ENCODE measurements at regions not wholly inside any gene's neighbourhood (a gene's known extent, or its start where the extent isn't known, plus 50 kb on each side); places are given as distances from the start of the nearest gene placed in this dataset.
"Not testable (repeated sequence)": the region's sequence is repeated elsewhere in the genome, so short reads cannot be mapped to it uniquely, and the experiment has no call there.

GRCh38 chr6:81515562-81516453 is 236.7 kb downstream of the TENT5A start:
- Mint-ChIP-seq H3K27ac (no peak overlapping the region), H3K4me1 (no peaks in the 10 kb centered on the region), H3K4me3 (no peak overlapping the region), H3K36me3 (no peaks in the 10 kb centered on the region), H3K9me3 (no peaks in the 10 kb centered on the region), H3K27me3 (no peaks in the 10 kb centered on the region)
- DNase-seq (no peak), ATAC-seq (ENCODE audit: low read depth) (no peak)
- POLR2A ChIA-PET = no interaction called here

DNA sequence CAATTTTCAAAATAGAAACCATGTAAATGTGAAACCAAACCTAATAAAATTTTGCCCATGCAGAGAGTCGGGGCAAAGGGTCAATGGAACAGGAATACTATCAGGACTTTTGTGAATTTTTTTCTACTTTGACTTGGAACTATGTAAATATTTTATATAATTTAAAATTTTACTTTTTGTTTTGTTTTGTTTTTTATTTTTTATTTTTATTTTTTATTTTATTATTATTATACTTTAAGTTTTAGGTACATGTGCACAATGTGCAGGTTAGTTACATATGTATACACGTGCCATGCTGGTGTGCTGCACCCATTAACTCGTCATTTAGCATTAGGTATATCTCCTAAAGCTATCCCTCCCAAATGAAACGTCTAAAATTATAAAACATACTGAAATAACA is 238.3 kb downstream of the TENT5A start:
- ATAC-seq (ENCODE audit: low read depth); H3K27me3 Mint-ChIP-seq; DNase-seq; H3K9me3 Mint-ChIP-seq; POLR2A ChIA-PET; H3K27ac Mint-ChIP-seq; H3K4me3 Mint-ChIP-seq; H3K4me1 Mint-ChIP-seq; H3K36me3 Mint-ChIP-seq: not testable (repeated sequence)

DNA sequence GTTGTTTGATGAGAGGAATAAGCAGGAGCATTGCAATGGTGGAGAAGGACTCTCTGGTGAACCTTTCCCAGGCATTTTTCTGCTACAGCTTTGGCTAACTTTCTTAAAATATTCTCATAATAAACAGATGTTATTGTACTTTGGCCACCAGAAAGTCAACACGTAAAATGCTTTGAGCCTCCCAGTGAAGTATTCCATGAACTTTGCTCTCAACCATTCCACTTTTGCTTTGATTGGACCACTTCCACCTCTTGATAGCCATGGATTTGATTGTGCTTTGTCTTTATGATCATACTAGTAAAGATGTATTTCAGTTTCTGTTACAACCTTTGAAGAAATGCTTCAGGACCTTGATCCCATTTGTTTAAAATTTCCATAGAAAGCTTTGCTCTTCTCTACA is 241.1 kb downstream of the TENT5A start:
- H3K27ac Mint-ChIP-seq = no peak overlapping the region
- H3K4me3 Mint-ChIP-seq = no peak overlapping the region
- H3K27me3 Mint-ChIP-seq = no peaks in the 10 kb centered on the region
- H3K4me1 Mint-ChIP-seq = no peaks in the 10 kb centered on the region
- POLR2A ChIA-PET = no interaction called here
- no peaks in the 10 kb centered on the region for H3K36me3 Mint-ChIP-seq
- ATAC-seq (ENCODE audit: low read depth) (no peak), DNase-seq (no peak)
- no peaks in the 10 kb centered on the region for H3K9me3 Mint-ChIP-seq

DNA sequence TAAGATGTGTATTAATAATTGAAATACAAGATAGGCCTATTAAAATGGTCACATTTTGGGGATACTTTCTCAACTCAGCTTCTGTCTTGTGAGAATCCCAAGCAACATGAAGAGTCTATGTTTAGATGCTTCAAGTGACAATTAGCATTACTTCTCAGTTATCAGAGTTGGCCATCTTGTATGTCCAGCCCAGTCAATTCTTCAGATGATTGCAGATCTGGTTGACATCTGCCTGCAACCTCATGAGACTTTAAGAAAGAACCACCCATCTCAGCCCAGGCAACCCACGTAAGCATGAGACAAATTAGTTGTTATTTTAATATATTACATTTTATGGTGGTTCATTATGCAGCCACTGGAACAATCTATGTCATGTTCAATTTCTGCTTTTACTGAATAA is 256.5 kb downstream of the TENT5A start:
- POLR2A ChIA-PET = no interaction called here
- Mint-ChIP-seq H3K36me3 (no peaks in the 10 kb centered on the region), H3K4me3 (no peak overlapping the region), H3K4me1 (no peaks in the 10 kb centered on the region), H3K27me3 (no peaks in the 10 kb centered on the region), H3K9me3 (peaks cover 4% of the 10 kb centered on the region), H3K27ac (no peak overlapping the region)
- ATAC-seq (ENCODE audit: low read depth) = no peak
- no peak for DNase-seq

GRCh38 chr6:81491454-81492101 is 260.9 kb downstream of the TENT5A start:
- Mint-ChIP-seq H3K27me3 (no peaks in the 10 kb centered on the region), H3K4me3 (no peak overlapping the region), H3K36me3 (no peaks in the 10 kb centered on the region), H3K27ac (no peak overlapping the region), H3K9me3 (peaks cover 2% of the 10 kb centered on the region), H3K4me1 (no peaks in the 10 kb centered on the region)
- POLR2A ChIA-PET = no interaction called here
- no peak for DNase-seq
- ATAC-seq (ENCODE audit: low read depth) = no peak

GRCh38 chr6:81487489-81487888 is 265.0 kb downstream of the TENT5A start:
- no peak overlapping the region for H3K4me3 Mint-ChIP-seq
- H3K27me3 Mint-ChIP-seq = no peaks in the 10 kb centered on the region
- DNase-seq (no peak), ATAC-seq (ENCODE audit: low read depth) (no peak)
- no peak overlapping the region for H3K27ac Mint-ChIP-seq
- POLR2A ChIA-PET = no interaction called here
- H3K4me1 Mint-ChIP-seq = no peaks in the 10 kb centered on the region
- no peaks in the 10 kb centered on the region for H3K9me3 Mint-ChIP-seq
- H3K36me3 Mint-ChIP-seq = no peaks in the 10 kb centered on the region

DNA sequence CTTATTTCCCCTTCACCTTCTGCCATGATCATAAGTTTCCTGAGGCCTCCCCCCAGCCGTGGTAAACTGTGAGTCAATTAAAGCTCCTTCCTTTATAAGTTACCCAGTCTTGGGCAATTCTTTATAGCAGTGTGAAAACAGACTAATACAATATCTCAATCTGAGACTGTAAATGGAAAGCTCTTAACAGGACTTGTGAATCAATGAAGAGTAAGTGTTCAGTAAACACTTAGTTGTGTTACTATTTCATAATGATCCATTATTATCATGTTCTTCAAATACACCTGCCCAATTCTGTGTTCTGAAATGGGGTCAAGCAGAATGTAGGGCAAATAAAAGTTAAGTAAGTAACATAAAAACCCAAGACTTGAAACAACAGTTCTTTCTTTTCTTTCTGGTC is 266.2 kb downstream of the TENT5A start:
- no peak overlapping the region for H3K4me3 Mint-ChIP-seq
- H3K4me1 Mint-ChIP-seq = no peaks in the 10 kb centered on the region
- no peaks in the 10 kb centered on the region for H3K36me3 Mint-ChIP-seq
- POLR2A ChIA-PET = no interaction called here
- no peaks in the 10 kb centered on the region for H3K27me3 Mint-ChIP-seq
- no peaks in the 10 kb centered on the region for H3K9me3 Mint-ChIP-seq
- H3K27ac Mint-ChIP-seq = no peak overlapping the region
- ATAC-seq (ENCODE audit: low read depth) (no peak), DNase-seq (no peak)

- Mint-ChIP-seq H3K4me1 (no peaks in the 10 kb centered on the region), H3K4me3 (no peak overlapping the region), H3K27ac (no peak overlapping the region), H3K27me3 (no peaks in the 10 kb centered on the region), H3K36me3 (no peaks in the 10 kb centered on the region), H3K9me3 (no peaks in the 10 kb centered on the region)
- ATAC-seq (ENCODE audit: low read depth) (no peak), DNase-seq (no peak)
- POLR2A ChIA-PET = no interaction called here
Measured at GRCh38 chr6:81485395-81485794, 267.1 kb downstream of the TENT5A start.

DNA sequence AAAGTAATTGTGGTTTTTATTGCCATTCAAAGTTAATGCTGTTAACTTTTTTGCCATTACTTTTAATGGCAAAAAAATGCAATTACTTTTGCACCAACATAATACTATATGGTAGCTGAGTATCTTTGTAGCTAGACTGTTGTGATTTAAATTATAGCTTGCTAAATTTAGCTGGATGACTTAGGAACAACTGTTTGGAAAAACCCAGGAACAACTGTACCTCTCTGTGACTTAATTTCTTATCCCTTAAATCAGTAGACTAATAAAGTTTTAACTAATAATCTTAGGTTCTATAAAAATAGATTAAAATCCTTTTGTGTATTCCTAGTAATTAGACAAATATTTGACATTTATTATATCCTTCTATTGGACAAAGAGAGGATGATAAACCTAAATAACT is 268.2 kb downstream of the TENT5A start:
- no peaks in the 10 kb centered on the region for H3K4me1 Mint-ChIP-seq
- no peaks in the 10 kb centered on the region for H3K27me3 Mint-ChIP-seq
- H3K9me3 Mint-ChIP-seq = no peaks in the 10 kb centered on the region
- H3K36me3 Mint-ChIP-seq = no peaks in the 10 kb centered on the region
- DNase-seq (no peak), ATAC-seq (ENCODE audit: low read depth) (no peak)
- H3K4me3 Mint-ChIP-seq = no peak overlapping the region
- POLR2A ChIA-PET = no interaction called here
- H3K27ac Mint-ChIP-seq = no peak overlapping the region

GRCh38 chr6:81480139-81480538 is 272.3 kb downstream of the TENT5A start:
- H3K4me3 Mint-ChIP-seq = no peak overlapping the region
- no peak for ATAC-seq (ENCODE audit: low read depth)

GRCh38 chr6:81476881-81477280 is 275.6 kb downstream of the TENT5A start:
- Mint-ChIP-seq H3K4me3 (no peak overlapping the region), H3K9me3 (no peaks in the 10 kb centered on the region), H3K4me1 (no peaks in the 10 kb centered on the region), H3K36me3 (no peaks in the 10 kb centered on the region), H3K27ac (no peak overlapping the region), H3K27me3 (no peaks in the 10 kb centered on the region)
- ATAC-seq (ENCODE audit: low read depth) (no peak), DNase-seq (no peak)
- POLR2A ChIA-PET = no interaction called here

More at GRCh38 chr6:81480139-81480538, 272.3 kb downstream of the TENT5A start:
- H3K27ac Mint-ChIP-seq = no peak overlapping the region
- H3K4me1 Mint-ChIP-seq = no peaks in the 10 kb centered on the region
- no peaks in the 10 kb centered on the region for H3K27me3 Mint-ChIP-seq
- no peak for DNase-seq
- no peaks in the 10 kb centered on the region for H3K36me3 Mint-ChIP-seq
- no peaks in the 10 kb centered on the region for H3K9me3 Mint-ChIP-seq
- POLR2A ChIA-PET = no interaction called here

DNA sequence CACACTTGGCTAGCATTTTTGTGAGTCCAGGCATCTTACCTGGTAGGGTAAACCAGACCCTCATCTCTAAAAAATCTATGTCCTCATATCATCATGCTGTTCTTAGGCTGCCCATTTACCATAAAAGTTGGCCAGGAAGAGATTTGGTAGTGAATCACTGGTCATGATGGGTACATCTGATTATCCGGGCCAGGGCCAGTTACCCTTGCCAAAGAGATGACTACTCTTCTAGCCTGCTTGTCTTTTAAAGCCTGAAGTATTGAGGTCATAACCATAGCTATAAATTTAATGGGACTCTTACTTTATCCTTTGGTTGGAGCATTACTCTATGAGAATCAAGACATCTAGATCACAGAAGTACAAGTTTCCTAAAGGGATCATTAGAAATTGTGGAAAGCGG is 276.8 kb downstream of the TENT5A start:
- no peak overlapping the region for H3K4me3 Mint-ChIP-seq
- H3K36me3 Mint-ChIP-seq = no peaks in the 10 kb centered on the region
- no peak for ATAC-seq (ENCODE audit: low read depth)
- no peak overlapping the region for H3K27ac Mint-ChIP-seq
- DNase-seq = no peak
- H3K4me1 Mint-ChIP-seq = no peaks in the 10 kb centered on the region
- no peaks in the 10 kb centered on the region for H3K27me3 Mint-ChIP-seq
- POLR2A ChIA-PET = no interaction called here
- H3K9me3 Mint-ChIP-seq = no peaks in the 10 kb centered on the region

- Mint-ChIP-seq H3K4me3 (no peak overlapping the region), H3K36me3 (no peaks in the 10 kb centered on the region), H3K4me1 (no peaks in the 10 kb centered on the region), H3K27me3 (no peaks in the 10 kb centered on the region), H3K27ac (no peak overlapping the region), H3K9me3 (peaks cover 2% of the 10 kb centered on the region)
- DNase-seq = no peak
- POLR2A ChIA-PET = no interaction called here
- no peak for ATAC-seq (ENCODE audit: low read depth)
Measured at GRCh38 chr6:81465859-81466258, 286.6 kb downstream of the TENT5A start.

- no peaks in the 10 kb centered on the region for H3K4me1 Mint-ChIP-seq
- POLR2A ChIA-PET = no interaction called here
- no peaks in the 10 kb centered on the region for H3K9me3 Mint-ChIP-seq
- no peaks in the 10 kb centered on the region for H3K36me3 Mint-ChIP-seq
- H3K4me3 Mint-ChIP-seq = no peak overlapping the region
- DNase-seq (no peak), ATAC-seq (ENCODE audit: low read depth) (no peak)
- H3K27me3 Mint-ChIP-seq = no peaks in the 10 kb centered on the region
- H3K27ac Mint-ChIP-seq = no peak overlapping the region
Measured at GRCh38 chr6:81456416-81456815, 296.1 kb downstream of the TENT5A start.
